IMR-90 (cell line): ENCODE measurements at regions not wholly inside any gene's neighbourhood (a gene's known extent, or its start where the extent isn't known, plus 50 kb on each side); places are given as distances from the start of the nearest gene placed in this dataset.

Experiments used
- ATAC-seq: fragments of 200-7000 bp; cut with Tn5 transposase; 2 replicates; pipeline ENCODE4 v1.9.1; 2020; ENCODE audit warnings: low read depth, mild to moderate bottlenecking, moderate library complexity
- BruUV-seq: library from RNA; stranded (reverse); fragments of 400-500 nt; replicated peaks from 2 replicates; lab custom pipeline; 2021; lab: Mats Ljungman, UMichigan
- CTCF ChIA-PET: fragments of 300-600 bp; formaldehyde crosslinking; extraction: SDS; loops from one replicate; lab custom pipeline; 2021; ENCODE audit warnings: antibody characterized with exemption; lab: Yijun Ruan, JAX
- POLR2A ChIA-PET: fragments of 300-600 bp; sonication (Branson Sonifier 250); formaldehyde crosslinking; loops from one replicate; lab custom pipeline; 2022; ENCODE audit warnings: antibody characterized with exemption; ENCODE audit not compliant: unreplicated experiment; lab: Charles Lee
- DNase-seq: peaks from one replicate; pipeline ENCODE4 v3.0.0; 2013
- H2AFZ ChIP-seq: replicated peaks from 2 replicates; pipeline ENCODE3; 2013; ENCODE audit warnings: low read length, mild to moderate bottlenecking; ENCODE audit not compliant: poor library complexity
- H2AK5ac ChIP-seq: 2 replicates; pipeline ENCODE4 v1.6.1; 2013; ENCODE audit warnings: low read depth, low read length, inconsistent platforms
- H2AK9ac ChIP-seq: replicated peaks from 2 replicates; pipeline ENCODE3; 2013; ENCODE audit warnings: mild to moderate bottlenecking, low read depth, low read length, moderate library complexity; ENCODE audit not compliant: poor library complexity
- H2BK120ac ChIP-seq: 2 replicates; pipeline ENCODE4 v1.6.1; 2013; ENCODE audit warnings: low read depth, low read length, inconsistent platforms
- H2BK15ac ChIP-seq: 3 replicates; pipeline ENCODE4 v1.6.1; 2013; ENCODE audit warnings: low read depth, low read length, inconsistent platforms
- H2BK20ac ChIP-seq: 2 replicates; pipeline ENCODE4 v1.6.1; 2013; ENCODE audit warnings: low read depth, mild to moderate bottlenecking, inconsistent platforms, low read length, moderate library complexity
- H2BK5ac ChIP-seq: 2 replicates; pipeline ENCODE4 v1.6.1; 2013; ENCODE audit warnings: mild to moderate bottlenecking, low read depth, low read length, inconsistent platforms; ENCODE audit not compliant: poor library complexity, severe bottlenecking
- H3K14ac ChIP-seq: replicated peaks from 2 replicates; pipeline ENCODE4 v1.6.1; 2013; ENCODE audit warnings: low read depth, low read length, inconsistent platforms
- H3K18ac ChIP-seq: 2 replicates; pipeline ENCODE4 v1.6.1; 2013; ENCODE audit warnings: low read depth, low read length, control low read depth
- H3K23ac ChIP-seq: 2 replicates; pipeline ENCODE4 v1.6.1; 2013; ENCODE audit warnings: low read depth, low read length, inconsistent platforms
- H3K27ac ChIP-seq: 2 replicates; pipeline ENCODE4 v1.5.1; 2013; ENCODE audit warnings: mild to moderate bottlenecking, control low read depth, low read length; ENCODE audit not compliant: insufficient read depth
- H3K27me3 ChIP-seq: 2 replicates; pipeline ENCODE4 v1.6.1; 2013; ENCODE audit warnings: low read length; ENCODE audit not compliant: control insufficient read depth, insufficient read depth
- H3K36me3 ChIP-seq: 2 replicates; pipeline ENCODE4 v1.6.1; 2013; ENCODE audit warnings: low read length, mixed read lengths; ENCODE audit not compliant: control insufficient read depth, insufficient read depth
- H3K4ac ChIP-seq: 2 replicates; pipeline ENCODE4 v1.6.1; 2013; ENCODE audit warnings: low read depth, low read length, inconsistent platforms
- H3K4me1 ChIP-seq: 2 replicates; pipeline ENCODE4 v1.6.1; 2013; ENCODE audit warnings: low read length, mixed read lengths; ENCODE audit not compliant: control insufficient read depth, insufficient read depth
- H3K4me2 ChIP-seq: 2 replicates; pipeline ENCODE4 v1.6.1; 2013; ENCODE audit warnings: low read depth, mild to moderate bottlenecking, control low read depth, low read length, moderate library complexity
- H3K4me3 ChIP-seq: 2 replicates; pipeline ENCODE4 v1.5.1; 2013; ENCODE audit warnings: low read depth, mild to moderate bottlenecking, control low read depth, low read length, moderate library complexity; ENCODE audit not compliant: insufficient read depth
- H3K56ac ChIP-seq: 2 replicates; pipeline ENCODE4 v1.6.1; 2013; ENCODE audit warnings: low read length, inconsistent platforms; ENCODE audit not compliant: insufficient read depth; ENCODE audit errors: extremely low read depth
- H3K79me1 ChIP-seq, 2 experiments: 2 replicates each; pipeline ENCODE4 v1.6.1; 2013; ENCODE audit warnings: low read length in 2 of 2, inconsistent platforms in 1 of 2, low read depth in 1 of 2
- H3K9ac ChIP-seq: 2 replicates; pipeline ENCODE4 v1.6.1; 2013; ENCODE audit warnings: low read depth, low read length, control low read depth
- H3K9me1 ChIP-seq: 2 replicates; pipeline ENCODE4 v1.6.1; 2013; ENCODE audit warnings: low read length, inconsistent platforms; ENCODE audit not compliant: insufficient read depth
- H3K9me3 ChIP-seq: 2 replicates; pipeline ENCODE4 v1.6.1; 2013; ENCODE audit warnings: low read length; ENCODE audit not compliant: control insufficient read depth, insufficient read depth
- H4K20me1 ChIP-seq: 2 replicates; pipeline ENCODE4 v1.6.1; 2013; ENCODE audit warnings: low read length, inconsistent platforms; ENCODE audit not compliant: insufficient read depth
- H4K5ac ChIP-seq: 2 replicates; pipeline ENCODE4 v1.6.1; 2013; ENCODE audit warnings: mild to moderate bottlenecking, low read depth, low read length, control low read depth
- H4K8ac ChIP-seq, 2 experiments: 2 replicates each; pipeline ENCODE4 v1.6.1; 2013; ENCODE audit warnings: low read depth in 2 of 2, low read length in 2 of 2, control low read depth in 1 of 2, inconsistent platforms in 1 of 2
- H4K91ac ChIP-seq: 2 replicates; pipeline ENCODE4 v1.6.1; 2013; ENCODE audit warnings: low read depth, low read length, inconsistent platforms; ENCODE audit not compliant: insufficient read depth
- CEBPB ChIP-seq: IDR thresholded peaks from 2 replicates; pipeline ENCODE4 v1.6.1; 2012; ENCODE audit warnings: low read depth, low read length, improper control_type of control experiment
- RCOR1 ChIP-seq: IDR thresholded peaks from 2 replicates; pipeline ENCODE4 v1.6.1; 2012; ENCODE audit warnings: mild to moderate bottlenecking, low read length, improper control_type of control experiment; ENCODE audit not compliant: insufficient replicate concordance
- WGBS, 2 experiments: methylation state at CpG; one replicate each; pipeline versions ENCODE4 v1.1.5 to v1.1.7; 2013; ENCODE audit warnings: missing lambda C conversion rate in 2 of 2; ENCODE audit not compliant: insufficient read length in 1 of 2; ENCODE audit errors: extremely low coverage in 2 of 2; 5-methylcytosine and 5-hydroxymethylcytosine counted together
- dilution Hi-C: fragments of 300-500 bp; cut with HindIII; formaldehyde crosslinking; loops from one replicate; pipeline ENCODE4 v1.14.3; 2018; ENCODE audit warnings: low sequenced_read_pairs; ENCODE audit not compliant: unreplicated experiment
- in situ Hi-C: fragments of 300-500 bp; cut with MboI; formaldehyde crosslinking; loops from 3 replicates; pipeline ENCODE4 v1.14.3; 2019; ENCODE audit warnings: low sequenced_read_pairs, inconsistent platforms, mixed read lengths
- intact Hi-C: fragments of 100-400 bp; cut with micrococcal nuclease; formaldehyde crosslinking; loops from 2 replicates; pipeline ENCODE4 v1.10.0; 2022

GRCh38 chr11:44474702-44475101 lies 90.8 kb upstream of the CD82 start:
- no peak overlapping the region for H4K5ac ChIP-seq
- no peak overlapping the region for H3K9ac ChIP-seq
- H2BK20ac ChIP-seq: no peak overlapping the region
- WGBS, 2 experiments: 74% methylated on average over 3 of the region's 5 CpGs; no CpG with 5 or more reads in 1 of the 2 experiments
- no peak overlapping the region for H3K27ac ChIP-seq
- TF ChIP-seq RCOR1: no peak
- 0 out of 2 replicates have a peak, but pooled peaks have one; percentile 6 for TF ChIP-seq CEBPB
- no peak for DNase-seq
- H2BK15ac ChIP-seq: no peak overlapping the region
- H3K14ac ChIP-seq: no peak overlapping the region
- no peak overlapping the region for H2BK5ac ChIP-seq
- H3K4me2 ChIP-seq: no peak overlapping the region
- H3K9me3 ChIP-seq: no peaks in the 10 kb centered on the region
- H3K79me1 ChIP-seq: no peaks in the 10 kb centered on the region
- no TSS peak for BruUV-seq
- in situ Hi-C loops (no loop called here), intact Hi-C loops (no loop called here), dilution Hi-C loops (no loop called here)
- no peak overlapping the region for H3K4ac ChIP-seq
- ChIA-PET CTCF (no interaction called here), POLR2A (no interaction called here)
- no peak for ATAC-seq
- no peak overlapping the region for H3K23ac ChIP-seq
- H2AFZ ChIP-seq: no peak overlapping the region
- peaks cover 17% of the 10 kb centered on the region for H3K27me3 ChIP-seq
- H3K4me1 ChIP-seq: no peaks in the 10 kb centered on the region
- H3K56ac ChIP-seq: no peak overlapping the region
- H4K91ac ChIP-seq: no peak overlapping the region
- H3K18ac ChIP-seq: no peak overlapping the region
- H4K8ac ChIP-seq: no peak overlapping the region
- no peaks in the 10 kb centered on the region for H4K20me1 ChIP-seq
- H3K9me1 ChIP-seq: no peaks in the 10 kb centered on the region
- H3K4me3 ChIP-seq: no peak overlapping the region
- no peaks in the 10 kb centered on the region for H3K36me3 ChIP-seq
- no peak overlapping the region for H2BK120ac ChIP-seq
- H2AK9ac ChIP-seq: no peak overlapping the region
- H2AK5ac ChIP-seq: no peak overlapping the region
